ENCODE measurements at regions not wholly inside any gene's neighbourhood (a gene's known extent, or its start where the extent isn't known, plus 50 kb on each side); places are given as distances from the start of the nearest gene placed in this dataset.

GRCh38 chr14:58717211-58717610 is 79.4 kb downstream of the DACT1 start:
- TF ChIP-seq ZSCAN29 (IDR thresholded peaks at IDR 0.05): no peak
- TF ChIP-seq CTCF (IDR thresholded peaks at IDR 0.05 in 2 of 3, conservative IDR thresholded peaks at IDR 0.05 in 1 of 3; ENCODE audit: control insufficient read depth in 2 of 3, extremely low read depth in 1 of 3, insufficient read depth in 1 of 3, low read depth in 3 of 3, low read length in 3 of 3): no peak
- no peak for TF ChIP-seq TAF1 (IDR thresholded peaks at IDR 0.05; ENCODE audit: borderline replicate concordance, low read depth, low read length)
- no peak for TF ChIP-seq USF2 (IDR thresholded peaks at IDR 0.05; ENCODE audit: borderline replicate concordance, low read depth, low read length)
- TF ChIP-seq BHLHE40 (IDR thresholded peaks at IDR 0.05; ENCODE audit: borderline replicate concordance in 1 of 2, low read depth in 2 of 2, low read length in 1 of 2): no peak
- TF ChIP-seq, protein P1, sequence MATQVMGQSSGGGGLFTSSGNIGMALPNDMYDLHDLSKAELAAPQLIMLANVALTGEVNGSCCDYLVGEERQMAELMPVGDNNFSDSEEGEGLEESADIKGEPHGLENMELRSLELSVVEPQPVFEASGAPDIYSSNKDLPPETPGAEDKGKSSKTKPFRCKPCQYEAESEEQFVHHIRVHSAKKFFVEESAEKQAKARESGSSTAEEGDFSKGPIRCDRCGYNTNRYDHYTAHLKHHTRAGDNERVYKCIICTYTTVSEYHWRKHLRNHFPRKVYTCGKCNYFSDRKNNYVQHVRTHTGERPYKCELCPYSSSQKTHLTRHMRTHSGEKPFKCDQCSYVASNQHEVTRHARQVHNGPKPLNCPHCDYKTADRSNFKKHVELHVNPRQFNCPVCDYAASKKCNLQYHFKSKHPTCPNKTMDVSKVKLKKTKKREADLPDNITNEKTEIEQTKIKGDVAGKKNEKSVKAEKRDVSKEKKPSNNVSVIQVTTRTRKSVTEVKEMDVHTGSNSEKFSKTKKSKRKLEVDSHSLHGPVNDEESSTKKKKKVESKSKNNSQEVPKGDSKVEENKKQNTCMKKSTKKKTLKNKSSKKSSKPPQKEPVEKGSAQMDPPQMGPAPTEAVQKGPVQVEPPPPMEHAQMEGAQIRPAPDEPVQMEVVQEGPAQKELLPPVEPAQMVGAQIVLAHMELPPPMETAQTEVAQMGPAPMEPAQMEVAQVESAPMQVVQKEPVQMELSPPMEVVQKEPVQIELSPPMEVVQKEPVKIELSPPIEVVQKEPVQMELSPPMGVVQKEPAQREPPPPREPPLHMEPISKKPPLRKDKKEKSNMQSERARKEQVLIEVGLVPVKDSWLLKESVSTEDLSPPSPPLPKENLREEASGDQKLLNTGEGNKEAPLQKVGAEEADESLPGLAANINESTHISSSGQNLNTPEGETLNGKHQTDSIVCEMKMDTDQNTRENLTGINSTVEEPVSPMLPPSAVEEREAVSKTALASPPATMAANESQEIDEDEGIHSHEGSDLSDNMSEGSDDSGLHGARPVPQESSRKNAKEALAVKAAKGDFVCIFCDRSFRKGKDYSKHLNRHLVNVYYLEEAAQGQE (IDR thresholded peaks at IDR 0.05; ENCODE audit: low read depth, low read length): no peak
- TF ChIP-seq NR2C2 (IDR thresholded peaks at IDR 0.05; ENCODE audit: borderline replicate concordance, control insufficient read depth, insufficient read length, low read depth): no peak
- TF ChIP-seq, protein P2, sequence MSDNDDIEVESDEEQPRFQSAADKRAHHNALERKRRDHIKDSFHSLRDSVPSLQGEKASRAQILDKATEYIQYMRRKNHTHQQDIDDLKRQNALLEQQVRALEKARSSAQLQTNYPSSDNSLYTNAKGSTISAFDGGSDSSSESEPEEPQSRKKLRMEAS (IDR thresholded peaks at IDR 0.05; ENCODE audit: low read depth, low read length): no peak

Measured in GM12878 (cell line).